Thyroid gland (tissue), 4 donors: ENCODE measurements at regions not wholly inside any gene's neighbourhood (a gene's known extent, or its start where the extent isn't known, plus 50 kb on each side); places are given as distances from the start of the nearest gene placed in this dataset.

Experiments used
- DNase-seq, 2 donors: peaks; one replicate each; pipeline ENCODE4 v3.0.0-alpha.2; 2019
- H3K27ac ChIP-seq, 3 donors: fragments of 200-600 bp; sonication (generic); 1 replicate in 2 of 3; 2 replicates in 1 of 3; pipeline ENCODE4 v1.5.1; 2016 to 2019; ENCODE audit warnings: mild to moderate bottlenecking in 1 of 3, moderate library complexity in 1 of 3
- H3K27me3 ChIP-seq: fragments of 200-600 bp; sonication (generic); one replicate; pipeline ENCODE4 v1.5.1; 2019
- H3K36me3 ChIP-seq, 2 donors: fragments of 200-600 bp; sonication (generic); one replicate each; pipeline ENCODE4 v1.5.1; 2016 to 2019
- H3K4me1 ChIP-seq, 2 donors: fragments of 200-600 bp; sonication (generic); one replicate each; pipeline ENCODE4 v1.5.1; 2017 to 2019
- H3K4me3 ChIP-seq, 3 donors: fragments of 200-600 bp; sonication (generic); replicated peaks in 1 of 3; 1 replicate in 2 of 3; 2 replicates in 1 of 3; pipeline ENCODE4 v1.5.1; 2016; ENCODE audit warnings: mild to moderate bottlenecking in 1 of 3
- H3K9me3 ChIP-seq: fragments of 200-600 bp; sonication (generic); one replicate; pipeline ENCODE4 v1.5.1; 2017
- POLR2A ChIP-seq, 2 donors: fragments of 450-650 bp; IDR thresholded peaks; one replicate each; pipeline ENCODE4 v1.6.1; 2017; ENCODE audit warnings: antibody characterized with exemption in 2 of 2, mild to moderate bottlenecking in 2 of 2, moderate library complexity in 1 of 2
- WGBS, 2 donors: methylation state at CpG; one replicate each; pipeline ENCODE4 v1.1.5; 2017; 5-methylcytosine and 5-hydroxymethylcytosine counted together
- intact Hi-C: fragments of 100-400 bp; cut with DNase I; formaldehyde crosslinking; loops from one replicate; pipeline ENCODE4 v1.15.1; 2023
- TF ChIP-seq, protein P1 (sequence below), 6 experiments: fragments of 200-600 bp in 3 of 6; fragments of 450-650 bp in 3 of 6; sonication (generic) in 3 of 6; IDR thresholded peaks; one replicate each; pipeline ENCODE4 v1.5.1; 2016 to 2019; ENCODE audit warnings: antibody characterized with exemption in 6 of 6, mild to moderate bottlenecking in 2 of 6, inconsistent platforms in 1 of 6, moderate library complexity in 1 of 6

DNA sequence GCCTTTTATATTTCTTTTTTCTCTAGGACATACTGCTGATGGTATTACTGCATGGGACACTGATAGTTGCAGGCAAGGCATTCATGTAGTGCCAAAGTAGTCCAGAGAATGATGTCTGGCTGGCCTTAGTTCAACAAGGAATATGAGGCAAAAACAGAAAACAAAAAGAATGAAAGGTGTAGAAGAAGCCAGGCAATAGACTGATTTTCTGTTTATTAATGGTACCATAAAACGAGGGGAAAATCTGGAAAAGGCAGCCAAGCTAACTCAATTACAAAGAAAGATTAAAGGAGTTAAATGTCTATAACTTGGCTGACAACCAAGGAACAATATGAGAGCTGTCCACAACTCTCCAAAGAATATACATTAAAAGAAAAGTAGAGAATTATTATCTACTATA, 284.9 kb downstream of the ZEB2 start:
- intact Hi-C loops, result no loop called here
- Histone ChIP-seq H3K27ac (no peak overlapping the region), H3K9me3 (no peaks in the 10 kb centered on the region), H3K27me3 (no peaks in the 10 kb centered on the region), H3K4me3 (no peak overlapping the region), H3K36me3 (no peaks in the 10 kb centered on the region), H3K4me1 (peaks cover 9 to 23% of the 10 kb centered on the region in 2 donors)
- WGBS, 2 donors, result 88 to 94% methylated on average over 1 of the region's 1 CpG
- no peak for DNase-seq
- TF ChIP-seq POLR2A (IDR thresholded peaks at IDR 0.05), result no peak
- TF ChIP-seq, protein P1, sequence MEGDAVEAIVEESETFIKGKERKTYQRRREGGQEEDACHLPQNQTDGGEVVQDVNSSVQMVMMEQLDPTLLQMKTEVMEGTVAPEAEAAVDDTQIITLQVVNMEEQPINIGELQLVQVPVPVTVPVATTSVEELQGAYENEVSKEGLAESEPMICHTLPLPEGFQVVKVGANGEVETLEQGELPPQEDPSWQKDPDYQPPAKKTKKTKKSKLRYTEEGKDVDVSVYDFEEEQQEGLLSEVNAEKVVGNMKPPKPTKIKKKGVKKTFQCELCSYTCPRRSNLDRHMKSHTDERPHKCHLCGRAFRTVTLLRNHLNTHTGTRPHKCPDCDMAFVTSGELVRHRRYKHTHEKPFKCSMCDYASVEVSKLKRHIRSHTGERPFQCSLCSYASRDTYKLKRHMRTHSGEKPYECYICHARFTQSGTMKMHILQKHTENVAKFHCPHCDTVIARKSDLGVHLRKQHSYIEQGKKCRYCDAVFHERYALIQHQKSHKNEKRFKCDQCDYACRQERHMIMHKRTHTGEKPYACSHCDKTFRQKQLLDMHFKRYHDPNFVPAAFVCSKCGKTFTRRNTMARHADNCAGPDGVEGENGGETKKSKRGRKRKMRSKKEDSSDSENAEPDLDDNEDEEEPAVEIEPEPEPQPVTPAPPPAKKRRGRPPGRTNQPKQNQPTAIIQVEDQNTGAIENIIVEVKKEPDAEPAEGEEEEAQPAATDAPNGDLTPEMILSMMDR (IDR thresholded peaks at IDR 0.05), result no peak

DNA sequence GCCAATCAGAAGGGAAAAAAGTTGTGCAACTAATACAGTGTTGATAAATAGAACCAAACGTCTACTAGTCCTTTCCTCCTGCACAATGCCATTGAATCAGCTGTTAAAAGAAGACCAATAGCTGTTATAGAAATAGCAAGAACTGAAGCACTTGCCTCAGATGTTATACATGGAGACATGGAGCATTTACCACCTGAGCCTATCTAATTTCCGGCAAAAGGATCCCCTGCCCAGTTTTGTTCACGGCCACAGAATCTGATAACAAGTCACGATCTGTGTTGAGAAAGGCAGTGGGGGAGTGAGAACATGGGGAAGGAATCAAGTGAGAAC, 285.4 kb downstream of the ZEB2 start:
- intact Hi-C loops, result no loop called here

DNA sequence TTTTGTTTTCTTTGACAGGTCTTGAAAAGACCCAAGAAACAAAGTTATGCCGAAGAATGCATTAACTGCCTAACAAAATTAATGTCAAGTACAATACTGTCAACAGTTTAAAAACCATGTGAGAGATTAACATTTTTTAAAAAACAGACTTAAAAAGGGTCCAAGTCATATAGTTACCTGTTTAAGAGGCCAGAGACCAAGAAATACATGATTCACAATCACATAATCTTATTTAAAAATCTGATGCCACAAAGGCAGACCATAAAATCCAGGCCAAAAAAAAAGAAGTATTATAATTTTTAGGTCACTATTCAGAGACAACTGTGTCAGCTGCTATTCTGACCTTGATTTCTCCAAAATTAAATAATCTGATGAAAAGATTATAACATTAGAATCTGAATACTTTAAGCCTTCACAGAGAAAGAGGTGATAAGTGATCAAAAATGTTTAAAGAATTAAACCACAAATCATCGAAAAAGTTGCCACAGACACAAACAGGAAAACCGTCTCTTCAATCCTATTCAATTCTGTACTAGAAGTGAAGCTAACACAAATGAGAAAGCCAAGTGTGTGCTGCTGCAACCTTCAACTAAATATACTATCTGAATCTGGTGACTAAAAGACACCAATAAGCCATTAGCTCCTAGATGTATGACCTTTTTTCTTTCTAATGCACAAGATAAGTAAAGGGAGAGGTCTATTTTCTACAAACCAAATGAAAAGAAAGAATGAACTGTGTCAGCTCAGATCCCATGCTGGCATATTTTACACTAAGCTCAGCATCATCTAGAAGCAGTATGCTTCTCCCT, 286.0 kb downstream of the ZEB2 start:
- H3K4me1 ChIP-seq, result peaks cover 9 to 14% of the 10 kb centered on the region in 2 donors
- TF ChIP-seq, protein P1 (IDR thresholded peaks at IDR 0.05), result no peak
- TF ChIP-seq POLR2A (IDR thresholded peaks at IDR 0.05), result no peak
- intact Hi-C loops, result no loop called here
- H3K27ac ChIP-seq, result no peak overlapping the region
- no peaks in the 10 kb centered on the region for H3K36me3 ChIP-seq
- H3K4me3 ChIP-seq, result no peak overlapping the region
- no peaks in the 10 kb centered on the region for H3K27me3 ChIP-seq
- whole genome bisulfite sequencing, 2 donors, result 74 to 84% methylated on average over 3 of the region's 3 CpGs
- no peak for DNase-seq
- H3K9me3 ChIP-seq, result no peaks in the 10 kb centered on the region

More for the DNA sequence above, 285.4 kb downstream of the ZEB2 start:
- Histone ChIP-seq H3K36me3 (no peaks in the 10 kb centered on the region), H3K4me1 (peaks cover 9 to 18% of the 10 kb centered on the region in 2 donors), H3K27ac (no peak overlapping the region), H3K27me3 (no peaks in the 10 kb centered on the region), H3K4me3 (no peak overlapping the region), H3K9me3 (no peaks in the 10 kb centered on the region)
- WGBS, 2 donors, result 85 to 87% methylated on average over 4 of the region's 4 CpGs
- TF ChIP-seq POLR2A (IDR thresholded peaks at IDR 0.05), result no peak
- TF ChIP-seq, protein P1 (IDR thresholded peaks at IDR 0.05), result no peak
- no peak for DNase-seq

DNA sequence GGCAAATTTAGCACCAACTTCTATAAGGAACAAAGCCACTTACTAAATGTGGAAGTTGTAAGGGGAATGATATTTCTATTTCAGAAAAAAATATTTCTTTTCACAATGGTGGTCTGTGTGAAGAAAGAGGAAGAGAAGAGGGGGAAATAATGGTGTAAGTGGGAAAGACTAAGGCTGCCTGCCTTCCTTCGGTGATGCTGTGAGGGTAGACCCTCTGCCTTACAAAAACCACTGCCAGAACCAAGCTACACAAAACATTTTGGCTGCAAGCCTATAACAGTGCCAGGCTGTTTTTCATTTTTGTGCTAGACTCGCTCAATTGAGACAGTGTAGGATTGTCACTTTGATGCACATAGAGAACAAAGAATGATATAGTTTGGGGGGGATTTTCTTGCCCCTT, 286.6 kb downstream of the ZEB2 start:
- Histone ChIP-seq H3K4me3 (no peak overlapping the region), H3K9me3 (no peaks in the 10 kb centered on the region), H3K4me1 (peaks cover 9 to 14% of the 10 kb centered on the region in 2 donors), H3K27ac (no peak overlapping the region), H3K36me3 (no peaks in the 10 kb centered on the region), H3K27me3 (no peaks in the 10 kb centered on the region)
- intact Hi-C loops, result no loop called here
- DNase-seq, result no peak
- 42 to 47% methylated on average over 2 of the region's 2 CpGs for WGBS, 2 donors
- no peak for TF ChIP-seq POLR2A (IDR thresholded peaks at IDR 0.05)
- TF ChIP-seq, protein P1 (IDR thresholded peaks at IDR 0.05), result no peak

DNA sequence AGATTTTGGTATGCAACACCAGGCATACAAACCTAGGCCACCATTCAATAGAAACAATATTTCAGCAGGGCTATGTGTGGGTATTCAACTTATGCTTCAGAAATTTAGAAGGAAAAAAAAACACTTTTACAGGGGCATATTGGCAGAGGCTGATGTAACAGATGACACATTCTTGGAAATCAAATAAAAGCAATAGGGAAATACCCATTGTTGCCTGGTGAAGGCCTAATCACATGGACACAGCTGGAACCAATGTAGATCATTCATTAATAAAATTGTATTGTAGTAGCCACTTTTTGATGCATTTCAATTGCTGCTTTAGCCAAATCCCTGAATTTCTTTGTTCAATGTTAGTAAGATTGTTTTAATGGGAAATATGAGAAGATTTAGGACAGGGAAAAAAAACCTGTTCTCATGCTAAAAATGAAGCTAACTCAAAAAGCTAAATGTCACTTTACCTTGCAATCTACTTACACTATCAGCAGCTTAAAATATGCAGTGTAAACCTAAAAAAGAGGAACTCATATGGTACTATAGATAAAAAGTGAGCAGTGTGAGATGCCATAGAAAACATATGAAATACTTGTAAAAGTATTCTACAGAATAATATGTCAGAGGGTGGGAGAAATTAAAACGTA, 289.4 kb downstream of the ZEB2 start:
- Histone ChIP-seq H3K9me3 (no peaks in the 10 kb centered on the region), H3K36me3 (no peaks in the 10 kb centered on the region), H3K4me3 (no peak overlapping the region), H3K27ac (no peak overlapping the region), H3K27me3 (no peaks in the 10 kb centered on the region), H3K4me1 (peaks cover 5 to 6% of the 10 kb centered on the region in 2 donors)
- intact Hi-C loops, result no loop called here
- TF ChIP-seq, protein P1 (IDR thresholded peaks at IDR 0.05), result no peak
- no peak for TF ChIP-seq POLR2A (IDR thresholded peaks at IDR 0.05)
- WGBS, 2 donors, result 95% methylated on average over 1 of the region's 1 CpG
- no peak for DNase-seq
